ENCODE measurements at regions not wholly inside any gene's neighbourhood (a gene's known extent, or its start where the extent isn't known, plus 50 kb on each side); places are given as distances from the start of the nearest gene placed in this dataset.
"Not testable (repeated sequence)": the region's sequence is repeated elsewhere in the genome, so short reads cannot be mapped to it uniquely, and the experiment has no call there.

- peaks cover 0 to 35% (median 27%) of the 10 kb centered on the region in 3 donors for H3K4me1 ChIP-seq (ENCODE audit: control insufficient read depth in 2 of 3, insufficient read depth in 2 of 3, low read depth in 1 of 3, low read length in 3 of 3)
- no peak for FAIRE-seq
- TF ChIP-seq CTCF (IDR thresholded peaks at IDR 0.05; ENCODE audit: borderline replicate concordance, extremely low read depth, insufficient read depth): no peak
Measured at GRCh38 chr22:46047226-46047625, 70.3 kb upstream of the WNT7B start.

GRCh38 chr22:46047841-46048595 lies 71.1 kb upstream of the WNT7B start:
- FAIRE-seq (no peak), DNase-seq (peak in 2 of 5 donors; percentile 28 to 49)
- Histone ChIP-seq H3K27me3 (ENCODE audit: control insufficient read depth, insufficient read depth, low read length) (no peaks in the 10 kb centered on the region), H3K9ac (ENCODE audit: low read length in 3 of 3) (no peak overlapping the region), H3K27ac (ENCODE audit: low read depth in 2 of 2, low read length in 2 of 2) (no peak overlapping the region), H3K4me1 (ENCODE audit: control insufficient read depth in 2 of 3, insufficient read depth in 2 of 3, low read depth in 1 of 3, low read length in 3 of 3) (peaks cover 0 to 39% (median 26%) of the 10 kb centered on the region in 3 donors), H3K9me3 (ENCODE audit: control insufficient read depth in 2 of 3, insufficient read depth in 1 of 3, low read length in 3 of 3) (no peaks in the 10 kb centered on the region), H3K4me3 (ENCODE audit: low read length in 3 of 3) (no peak overlapping the region), H3K36me3 (ENCODE audit: control insufficient read depth in 2 of 3, insufficient read depth in 3 of 3, low read length in 3 of 3) (no peaks in the 10 kb centered on the region)
- no peak for TF ChIP-seq CTCF (IDR thresholded peaks at IDR 0.05; ENCODE audit: borderline replicate concordance, extremely low read depth, insufficient read depth)
- intact Hi-C loops (cut with DNase I): no loop called here

More at GRCh38 chr22:46047226-46047625, 70.3 kb upstream of the WNT7B start:
- H3K27me3 ChIP-seq (ENCODE audit: control insufficient read depth, insufficient read depth, low read length): no peaks in the 10 kb centered on the region
- no peaks in the 10 kb centered on the region for H3K36me3 ChIP-seq (ENCODE audit: control insufficient read depth in 2 of 3, insufficient read depth in 3 of 3, low read length in 3 of 3)
- DNase-seq: peak in 1 of 5 donors; percentile 47
- no peak overlapping the region for H3K27ac ChIP-seq (ENCODE audit: low read depth in 2 of 2, low read length in 2 of 2)
- H3K4me3 ChIP-seq (ENCODE audit: low read length in 3 of 3): no peak overlapping the region
- intact Hi-C loops (cut with DNase I): no loop called here
- H3K9ac ChIP-seq (ENCODE audit: low read length in 3 of 3): no peak overlapping the region
- no peaks in the 10 kb centered on the region for H3K9me3 ChIP-seq (ENCODE audit: control insufficient read depth in 2 of 3, insufficient read depth in 1 of 3, low read length in 3 of 3)

GRCh38 chr22:46048661-46049060 lies 71.7 kb upstream of the WNT7B start:
- FAIRE-seq; intact Hi-C loops (cut with DNase I); H3K9ac ChIP-seq (ENCODE audit: low read length in 3 of 3); H3K4me3 ChIP-seq (ENCODE audit: low read length in 3 of 3); H3K27ac ChIP-seq (ENCODE audit: low read depth in 2 of 2, low read length in 2 of 2); H3K27me3 ChIP-seq (ENCODE audit: control insufficient read depth, insufficient read depth, low read length); H3K9me3 ChIP-seq (ENCODE audit: control insufficient read depth in 2 of 3, insufficient read depth in 1 of 3, low read length in 3 of 3); H3K36me3 ChIP-seq (ENCODE audit: control insufficient read depth in 2 of 3, insufficient read depth in 3 of 3, low read length in 3 of 3): not testable (repeated sequence)
- H3K4me1 ChIP-seq (ENCODE audit: control insufficient read depth in 2 of 3, insufficient read depth in 2 of 3, low read depth in 1 of 3, low read length in 3 of 3): peaks cover 0 to 38% (median 24%) of the 10 kb centered on the region in 3 donors
- peak in 1 of 5 donors; percentile 9 for DNase-seq

- no peaks in the 10 kb centered on the region for H3K27me3 ChIP-seq (ENCODE audit: control insufficient read depth, insufficient read depth, low read length)
- intact Hi-C loops (cut with DNase I): no loop called here
- no peak overlapping the region for H3K27ac ChIP-seq (ENCODE audit: low read depth in 2 of 2, low read length in 2 of 2)
- no peak for FAIRE-seq
- H3K4me1 ChIP-seq (ENCODE audit: control insufficient read depth in 2 of 3, insufficient read depth in 2 of 3, low read depth in 1 of 3, low read length in 3 of 3): peaks cover 0 to 36% (median 23%) of the 10 kb centered on the region in 3 donors
- H3K9me3 ChIP-seq (ENCODE audit: control insufficient read depth in 2 of 3, insufficient read depth in 1 of 3, low read length in 3 of 3): no peaks in the 10 kb centered on the region
- peak overlapping the region in 1 of 3 donors; percentile 26 for H3K9ac ChIP-seq (ENCODE audit: low read length in 3 of 3)
- H3K36me3 ChIP-seq (ENCODE audit: control insufficient read depth in 2 of 3, insufficient read depth in 3 of 3, low read length in 3 of 3): no peaks in the 10 kb centered on the region
- DNase-seq: peak in 2 of 5 donors; percentile 32 to 59
- no peak for TF ChIP-seq CTCF (IDR thresholded peaks at IDR 0.05; ENCODE audit: borderline replicate concordance, extremely low read depth, insufficient read depth)
- no peak overlapping the region for H3K4me3 ChIP-seq (ENCODE audit: low read length in 3 of 3)
Measured at GRCh38 chr22:46049726-46050450, 72.9 kb upstream of the WNT7B start.
